ENCODE measurements at regions not wholly inside any gene's neighbourhood (a gene's known extent, or its start where the extent isn't known, plus 50 kb on each side); places are given as distances from the start of the nearest gene placed in this dataset.

DNA sequence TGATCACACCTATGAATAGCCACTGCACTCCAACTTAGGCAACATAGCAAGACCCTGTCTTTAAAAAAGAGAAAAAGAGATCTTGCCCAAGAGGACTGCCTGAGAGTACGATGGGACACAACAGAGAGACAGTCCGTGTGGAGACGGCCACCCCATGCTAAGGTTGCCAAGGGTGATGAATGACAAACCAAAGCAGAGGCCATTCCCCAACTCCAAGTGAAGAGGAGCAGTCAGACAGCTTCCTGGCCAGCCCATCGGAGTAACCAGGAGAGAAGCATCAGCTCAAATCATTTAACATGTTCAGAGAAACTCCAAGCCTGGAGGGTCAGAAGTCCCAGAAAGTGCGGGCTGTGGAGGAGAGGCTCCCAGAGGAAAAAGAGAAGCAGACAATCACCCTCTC lies 63.9 kb upstream of the SUB1 start:
- no peak for FAIRE-seq
- Histone ChIP-seq H3K4me3 (ENCODE audit: low read depth, low read length) (no peak overlapping the region), H3K27me3 (ENCODE audit: control insufficient read depth, insufficient read depth, low read length) (no peaks in the 10 kb centered on the region), H3K36me3 (ENCODE audit: control insufficient read depth, insufficient read depth, low read length) (no peaks in the 10 kb centered on the region)
- TF ChIP-seq, protein P1, sequence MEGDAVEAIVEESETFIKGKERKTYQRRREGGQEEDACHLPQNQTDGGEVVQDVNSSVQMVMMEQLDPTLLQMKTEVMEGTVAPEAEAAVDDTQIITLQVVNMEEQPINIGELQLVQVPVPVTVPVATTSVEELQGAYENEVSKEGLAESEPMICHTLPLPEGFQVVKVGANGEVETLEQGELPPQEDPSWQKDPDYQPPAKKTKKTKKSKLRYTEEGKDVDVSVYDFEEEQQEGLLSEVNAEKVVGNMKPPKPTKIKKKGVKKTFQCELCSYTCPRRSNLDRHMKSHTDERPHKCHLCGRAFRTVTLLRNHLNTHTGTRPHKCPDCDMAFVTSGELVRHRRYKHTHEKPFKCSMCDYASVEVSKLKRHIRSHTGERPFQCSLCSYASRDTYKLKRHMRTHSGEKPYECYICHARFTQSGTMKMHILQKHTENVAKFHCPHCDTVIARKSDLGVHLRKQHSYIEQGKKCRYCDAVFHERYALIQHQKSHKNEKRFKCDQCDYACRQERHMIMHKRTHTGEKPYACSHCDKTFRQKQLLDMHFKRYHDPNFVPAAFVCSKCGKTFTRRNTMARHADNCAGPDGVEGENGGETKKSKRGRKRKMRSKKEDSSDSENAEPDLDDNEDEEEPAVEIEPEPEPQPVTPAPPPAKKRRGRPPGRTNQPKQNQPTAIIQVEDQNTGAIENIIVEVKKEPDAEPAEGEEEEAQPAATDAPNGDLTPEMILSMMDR (IDR thresholded peaks at IDR 0.05; ENCODE audit: insufficient read depth, low read length, severe bottlenecking): no peak
- DNase-seq (ENCODE audit: low read depth): no peak

DNA sequence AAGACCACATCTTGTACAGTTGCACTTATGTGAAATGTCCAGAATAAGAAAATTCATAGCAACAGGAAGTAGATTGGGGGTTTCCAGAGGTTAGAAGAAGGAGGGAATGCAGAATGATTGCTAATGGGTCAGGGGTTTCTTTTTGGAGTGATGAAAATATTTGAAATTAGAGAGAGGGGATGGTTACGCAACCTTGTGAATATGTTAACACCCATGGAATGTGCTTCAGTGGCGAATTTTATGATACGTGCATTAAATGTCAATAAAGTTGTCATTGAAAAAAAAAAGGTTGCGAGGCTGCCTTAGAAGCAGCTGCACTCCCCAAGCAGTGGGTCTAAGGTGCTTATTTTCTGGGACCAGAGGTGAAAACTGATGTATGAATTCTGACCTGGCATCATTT lies 64.4 kb upstream of the SUB1 start:
- no peak for DNase-seq (ENCODE audit: low read depth)
- H3K4me3 ChIP-seq (ENCODE audit: low read depth, low read length): no peak overlapping the region
- H3K27me3 ChIP-seq (ENCODE audit: control insufficient read depth, insufficient read depth, low read length): no peaks in the 10 kb centered on the region
- no peak for FAIRE-seq
- H3K36me3 ChIP-seq (ENCODE audit: control insufficient read depth, insufficient read depth, low read length): no peaks in the 10 kb centered on the region
- TF ChIP-seq, protein P1 (IDR thresholded peaks at IDR 0.05; ENCODE audit: insufficient read depth, low read length, severe bottlenecking): no peak

DNA sequence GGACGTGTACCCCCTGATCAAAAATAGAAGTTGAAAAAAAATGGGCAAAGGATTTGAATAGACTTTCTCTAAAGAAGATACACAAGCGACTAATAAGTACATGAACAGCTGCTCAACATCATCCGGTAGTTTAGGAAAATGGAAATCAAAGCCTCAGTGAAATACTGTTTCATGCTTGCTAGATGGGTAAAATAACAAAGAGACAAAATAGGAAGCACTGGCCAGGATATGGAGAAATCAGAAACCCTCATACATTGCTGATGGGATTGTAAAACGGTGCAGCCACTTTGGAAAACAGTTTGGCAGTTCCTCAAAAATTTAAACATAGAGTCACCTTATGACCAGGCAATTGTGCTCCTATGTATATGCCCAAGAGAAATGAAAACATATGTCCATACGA lies 65.0 kb upstream of the SUB1 start:
- TF ChIP-seq, protein P1 (IDR thresholded peaks at IDR 0.05; ENCODE audit: insufficient read depth, low read length, severe bottlenecking): no peak
- DNase-seq (ENCODE audit: low read depth): no peak
- Histone ChIP-seq H3K27me3 (ENCODE audit: control insufficient read depth, insufficient read depth, low read length) (no peaks in the 10 kb centered on the region), H3K36me3 (ENCODE audit: control insufficient read depth, insufficient read depth, low read length) (no peaks in the 10 kb centered on the region), H3K4me3 (ENCODE audit: low read depth, low read length) (no peak overlapping the region)
- FAIRE-seq: no peak

DNA sequence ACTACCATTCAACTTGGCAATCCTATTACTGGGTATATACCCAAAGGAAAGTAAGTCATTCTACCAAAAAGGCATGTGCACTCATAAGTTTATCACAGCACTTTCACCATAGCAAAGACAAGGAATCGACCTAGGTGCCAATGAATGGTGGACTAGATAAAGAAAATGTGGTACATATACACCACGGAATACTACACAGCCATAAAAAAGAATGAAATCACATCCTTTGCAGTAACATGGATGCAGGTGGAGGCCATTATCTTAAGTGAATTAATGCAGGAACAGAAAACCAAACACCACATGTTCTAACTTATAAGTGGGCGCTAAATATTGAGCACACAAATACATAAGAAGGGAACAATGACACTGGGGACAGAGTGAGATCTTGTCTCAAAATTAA lies 65.8 kb upstream of the SUB1 start:
- FAIRE-seq (no peak), DNase-seq (ENCODE audit: low read depth) (no peak)
- no peak overlapping the region for H3K4me3 ChIP-seq (ENCODE audit: low read depth, low read length)
- H3K36me3 ChIP-seq (ENCODE audit: control insufficient read depth, insufficient read depth, low read length): no peaks in the 10 kb centered on the region
- TF ChIP-seq, protein P1 (IDR thresholded peaks at IDR 0.05; ENCODE audit: insufficient read depth, low read length, severe bottlenecking): no peak
- no peaks in the 10 kb centered on the region for H3K27me3 ChIP-seq (ENCODE audit: control insufficient read depth, insufficient read depth, low read length)

DNA sequence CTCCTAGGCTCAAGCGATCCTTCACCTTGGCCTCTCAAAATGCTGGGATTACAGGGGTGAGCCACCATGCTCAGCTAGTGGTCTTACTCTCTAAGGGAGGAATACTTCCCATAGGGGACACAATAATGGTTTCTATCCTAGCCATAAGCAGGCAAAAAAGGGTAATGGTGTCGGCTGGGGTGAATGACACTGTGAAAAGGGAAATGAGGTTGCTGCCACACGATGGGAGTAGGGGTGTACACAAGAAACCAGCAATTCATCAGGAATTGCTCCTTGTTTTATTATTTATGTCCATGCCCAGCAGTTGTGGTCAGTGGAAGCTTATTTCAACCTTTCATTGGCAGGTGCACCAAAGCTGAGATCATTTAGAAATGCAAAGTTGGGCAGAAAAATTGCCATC lies 70.3 kb upstream of the ZFR start:
- H3K4me3 ChIP-seq (ENCODE audit: low read depth, low read length): no peak overlapping the region
- H3K27me3 ChIP-seq (ENCODE audit: control insufficient read depth, insufficient read depth, low read length): no peaks in the 10 kb centered on the region

DNA sequence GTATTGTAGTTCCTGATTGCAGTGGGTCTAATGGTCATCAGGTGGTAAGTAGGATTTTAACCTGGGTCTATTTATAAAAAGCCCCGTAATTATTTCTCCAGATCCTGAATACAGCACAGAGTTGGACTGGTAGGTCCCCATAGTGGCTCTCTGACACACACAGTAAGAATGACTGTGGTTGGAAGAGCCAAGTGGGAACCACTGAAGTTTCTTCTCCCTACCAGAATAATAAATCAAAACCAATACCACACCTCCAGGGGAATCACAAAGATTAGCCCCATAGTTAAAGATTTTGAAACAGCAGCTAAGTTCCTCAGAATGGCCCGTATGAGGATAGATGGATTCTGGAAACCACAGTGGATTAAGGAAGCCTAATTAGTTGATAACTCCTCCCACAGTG lies 68.4 kb upstream of the ZFR start:
- DNase-seq (ENCODE audit: low read depth) (no peak), FAIRE-seq (no peak)
- TF ChIP-seq, protein P1 (IDR thresholded peaks at IDR 0.05; ENCODE audit: insufficient read depth, low read length, severe bottlenecking): no peak
- H3K4me3 ChIP-seq (ENCODE audit: low read depth, low read length): no peak overlapping the region
- no peaks in the 10 kb centered on the region for H3K27me3 ChIP-seq (ENCODE audit: control insufficient read depth, insufficient read depth, low read length)
- H3K36me3 ChIP-seq (ENCODE audit: control insufficient read depth, insufficient read depth, low read length): no peaks in the 10 kb centered on the region

More for the DNA sequence above, 70.3 kb upstream of the ZFR start:
- no peak for FAIRE-seq
- H3K36me3 ChIP-seq (ENCODE audit: control insufficient read depth, insufficient read depth, low read length): no peaks in the 10 kb centered on the region
- DNase-seq (ENCODE audit: low read depth): no peak
- TF ChIP-seq, protein P1 (IDR thresholded peaks at IDR 0.05; ENCODE audit: insufficient read depth, low read length, severe bottlenecking): no peak

All from bronchial epithelial cell (primary cell).